22Rv1 (cell line): ENCODE measurements at regions not wholly inside any gene's neighbourhood (a gene's known extent, or its start where the extent isn't known, plus 50 kb on each side); places are given as distances from the start of the nearest gene placed in this dataset.

Experiments used
- CTCF ChIP-seq: fragments of 450-650 bp; IDR thresholded peaks from 2 replicates; pipeline ENCODE4 v1.5.1; 2017; ENCODE audit warnings: mild to moderate bottlenecking
- ZFX ChIP-seq: fragments of 450-650 bp; IDR thresholded peaks from 2 replicates; pipeline ENCODE4 v1.6.1; 2017; ENCODE audit warnings: antibody characterized with exemption, borderline replicate concordance

- no peak for TF ChIP-seq CTCF
- no peak for TF ChIP-seq ZFX
These were observed 232.0 kb upstream of the FBXL7 start for GRCh38 chr5:15267966-15268365.
